HG03575 (cell line): ENCODE measurements at regions not wholly inside any gene's neighbourhood (a gene's known extent, or its start where the extent isn't known, plus 50 kb on each side); places are given as distances from the start of the nearest gene placed in this dataset.

ENCODE experiments used
- ATAC-seq: cut with Tn5 transposase; IDR thresholded peaks from one replicate; pipeline ENCODE4 v1.9.1; 2021; ENCODE audit not compliant: unreplicated experiment, insufficient number of reproducible peaks, low FRiP score; ENCODE audit errors: extremely low read depth

DNA sequence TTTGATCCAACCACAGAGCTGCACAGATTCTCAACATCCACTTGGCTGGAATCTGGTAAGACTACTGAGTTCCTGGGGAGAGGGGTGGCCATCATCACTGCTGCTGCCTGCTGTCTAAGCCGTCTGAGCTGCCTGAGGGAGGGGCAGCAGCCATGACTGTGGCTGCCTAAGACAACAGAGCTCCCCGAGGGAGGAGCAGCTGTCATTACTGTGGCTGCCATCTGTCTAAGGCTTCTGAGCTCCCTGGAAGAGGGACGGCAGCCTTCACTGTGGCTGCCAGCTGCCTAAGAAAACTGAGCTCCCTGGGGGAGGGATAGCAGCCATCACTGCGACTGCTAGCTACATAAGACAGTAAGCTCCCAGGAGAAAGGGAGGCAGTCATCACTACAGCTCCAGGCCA is 584.4 kb downstream of the NR4A2 start:
- no peak for ATAC-seq

DNA sequence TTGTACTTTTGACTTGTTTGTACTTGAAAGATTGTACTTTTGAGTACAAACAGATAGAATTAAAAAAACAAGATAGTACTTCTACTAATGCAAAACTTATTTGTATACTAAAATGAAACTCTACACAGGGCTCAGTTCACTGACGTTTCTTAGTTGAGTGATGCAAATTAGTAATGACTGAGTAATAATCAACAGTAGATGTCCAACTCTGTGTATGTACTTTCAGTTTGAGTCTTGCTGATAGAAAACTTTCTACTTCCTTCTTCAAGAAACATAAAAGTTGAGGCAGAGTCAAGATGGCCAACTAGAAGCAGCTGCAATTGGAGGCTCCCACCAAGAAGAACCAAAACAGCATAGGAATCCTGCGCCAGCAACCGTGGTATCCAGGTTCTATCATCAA is 585.0 kb downstream of the NR4A2 start:
- no peak for ATAC-seq

DNA sequence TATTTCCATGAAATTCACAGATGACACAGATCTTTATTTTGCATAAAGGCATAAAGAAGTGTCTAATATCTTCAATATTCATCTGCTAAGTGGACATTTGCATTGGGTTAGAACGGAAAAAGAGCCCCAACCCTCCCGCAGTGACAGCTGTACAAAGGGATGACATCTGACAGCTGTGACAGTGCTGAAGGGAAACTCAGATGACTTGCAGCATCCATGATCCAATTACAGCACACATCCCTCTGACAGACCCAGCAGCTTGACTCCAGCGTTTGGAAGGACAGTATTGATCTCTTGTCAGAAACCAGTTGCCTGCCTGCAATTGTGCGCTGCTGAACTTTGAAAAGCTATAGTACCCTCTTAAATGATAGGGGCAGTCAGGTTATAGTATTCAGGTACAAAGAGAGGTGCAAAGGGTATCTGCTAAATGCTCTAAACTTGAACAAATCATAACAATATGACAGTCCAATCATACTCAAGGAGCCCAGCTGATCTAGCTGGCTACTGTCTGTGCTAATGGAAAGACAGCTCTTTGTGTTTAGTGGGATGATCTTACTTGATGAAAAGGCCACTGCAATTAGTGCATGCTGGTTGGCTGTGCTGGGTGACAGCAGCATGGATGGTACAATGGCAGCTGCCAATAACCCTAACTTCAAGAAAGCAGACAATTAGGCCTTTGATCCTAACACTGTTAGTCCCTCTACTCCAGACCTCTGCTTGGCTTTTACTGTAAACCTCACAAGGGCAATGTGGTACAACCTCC is 599.2 kb downstream of the NR4A2 start:
- ATAC-seq, result no peak

- no peak for ATAC-seq
These were observed 601.7 kb downstream of the NR4A2 start for GRCh38 chr2:155730804-155731203.

- ATAC-seq, result no peak
These were observed 605.2 kb downstream of the NR4A2 start for GRCh38 chr2:155727187-155727895.

DNA sequence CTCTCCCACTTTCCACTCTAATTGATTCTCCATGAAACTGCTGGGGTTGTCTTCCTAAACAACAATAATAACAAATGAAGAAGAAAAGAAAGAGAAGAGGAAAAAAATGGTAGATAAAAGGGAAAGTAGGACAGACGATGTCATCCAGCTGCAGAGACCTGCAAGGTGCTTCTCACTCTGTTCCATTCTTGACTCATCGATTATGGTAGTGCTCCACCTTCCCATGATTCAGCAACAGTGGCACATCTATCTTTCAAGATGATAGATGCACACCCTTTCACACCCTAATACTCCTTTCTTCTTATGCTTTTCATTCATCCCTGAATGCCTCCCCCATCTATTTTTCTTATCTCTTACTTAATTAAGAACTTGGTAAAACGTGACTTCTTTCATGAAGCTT is 610.2 kb downstream of the NR4A2 start:
- ATAC-seq, result no peak

DNA sequence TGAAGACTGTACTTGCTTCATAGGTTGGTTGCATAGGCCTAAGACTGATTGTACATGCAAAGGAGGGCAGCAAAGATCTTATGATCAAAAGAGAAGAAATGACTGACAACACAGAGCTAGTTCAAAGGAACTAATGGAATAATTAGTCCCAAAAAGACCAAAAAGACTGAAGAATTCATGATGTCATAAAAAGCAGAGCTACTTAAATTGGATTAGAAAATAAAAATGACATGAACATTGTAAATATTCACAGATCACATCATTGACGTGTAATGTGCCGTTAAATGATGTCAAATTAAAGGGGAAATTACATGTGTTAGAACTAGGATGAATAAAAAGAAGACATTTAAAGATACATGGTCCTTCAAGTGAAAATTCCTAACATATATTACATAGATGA is 616.8 kb downstream of the NR4A2 start:
- no peak for ATAC-seq

GRCh38 chr2:155714983-155715382 is 617.5 kb downstream of the NR4A2 start:
- no peak for ATAC-seq

DNA sequence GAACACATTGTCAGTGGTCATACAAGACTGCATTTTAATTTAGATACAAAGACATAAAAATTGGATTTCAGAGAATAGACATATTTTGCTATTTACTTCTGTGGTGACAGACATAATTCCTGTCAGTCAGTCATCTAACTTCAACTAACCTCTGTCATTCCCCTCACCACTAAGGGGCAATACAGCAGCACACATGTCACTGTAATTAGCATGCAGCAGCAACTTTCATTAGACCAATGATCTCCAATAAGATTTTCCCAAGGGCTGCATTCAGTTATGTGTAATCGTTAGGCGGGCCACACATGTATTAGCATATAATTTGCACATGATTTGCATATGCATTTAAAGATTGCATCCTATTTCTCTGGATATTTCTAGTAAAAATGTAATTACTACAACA is 624.5 kb downstream of the NR4A2 start:
- ATAC-seq, result no peak

DNA sequence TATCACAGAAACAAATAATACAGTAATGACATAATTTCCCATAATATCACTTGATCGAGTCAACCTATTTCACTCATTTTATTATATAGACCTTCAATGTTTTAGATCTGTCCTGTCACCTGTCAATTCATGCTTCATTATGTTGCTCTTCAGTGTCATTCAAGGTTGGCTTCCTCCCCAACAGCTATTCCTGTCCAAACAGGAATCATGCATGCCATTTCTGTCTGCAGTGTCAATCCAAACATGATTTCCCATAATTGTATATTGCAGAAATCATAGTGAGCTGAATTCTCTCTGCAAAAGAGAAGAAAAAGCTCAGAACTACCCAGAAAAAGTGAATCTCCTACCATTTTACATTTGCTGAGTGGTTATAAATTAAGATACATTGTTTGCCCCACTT is 628.6 kb downstream of the NR4A2 start:
- ATAC-seq, result no peak

DNA sequence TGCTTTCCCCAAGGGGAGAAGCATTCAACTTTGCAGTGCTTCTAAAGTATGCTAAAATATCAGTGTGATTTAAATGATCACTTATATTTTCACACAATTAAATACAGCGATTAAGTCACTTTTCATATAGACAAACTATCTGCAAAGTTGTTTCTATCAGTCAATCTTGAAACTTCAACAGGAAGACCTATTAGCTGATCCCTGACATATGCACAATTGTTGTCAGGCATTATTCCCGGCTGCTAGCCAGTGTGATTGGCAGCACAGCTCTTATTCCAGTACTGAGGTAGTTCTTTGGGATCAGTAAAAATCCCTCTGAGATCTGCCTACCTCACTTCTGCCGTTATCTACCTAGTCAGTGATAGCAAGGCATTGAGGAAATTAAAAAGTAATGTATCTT is 629.5 kb downstream of the NR4A2 start:
- ATAC-seq, result no peak

- no peak for ATAC-seq
These were observed 630.8 kb downstream of the NR4A2 start for GRCh38 chr2:155701721-155702120.

DNA sequence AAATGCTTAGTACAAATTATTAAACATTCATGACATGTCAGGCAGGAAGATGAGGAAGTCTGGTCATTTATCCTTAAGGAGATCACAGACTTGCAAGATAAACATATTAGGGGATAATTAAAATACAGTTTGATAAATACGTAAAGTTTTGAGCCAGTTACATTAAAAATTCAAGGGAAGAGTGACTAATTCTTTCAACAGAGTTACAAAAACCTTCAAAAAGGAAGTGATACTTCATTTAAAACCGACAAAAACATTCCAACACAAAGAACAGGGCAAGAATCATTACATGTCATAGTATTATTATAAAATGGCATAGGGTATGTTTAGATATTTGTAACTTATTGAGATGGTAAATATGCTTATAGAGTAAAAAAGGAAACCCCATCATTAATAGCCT is 636.0 kb downstream of the NR4A2 start:
- ATAC-seq, result no peak

- ATAC-seq, result no peak
These were observed 637.0 kb downstream of the NR4A2 start for GRCh38 chr2:155695505-155695904.

DNA sequence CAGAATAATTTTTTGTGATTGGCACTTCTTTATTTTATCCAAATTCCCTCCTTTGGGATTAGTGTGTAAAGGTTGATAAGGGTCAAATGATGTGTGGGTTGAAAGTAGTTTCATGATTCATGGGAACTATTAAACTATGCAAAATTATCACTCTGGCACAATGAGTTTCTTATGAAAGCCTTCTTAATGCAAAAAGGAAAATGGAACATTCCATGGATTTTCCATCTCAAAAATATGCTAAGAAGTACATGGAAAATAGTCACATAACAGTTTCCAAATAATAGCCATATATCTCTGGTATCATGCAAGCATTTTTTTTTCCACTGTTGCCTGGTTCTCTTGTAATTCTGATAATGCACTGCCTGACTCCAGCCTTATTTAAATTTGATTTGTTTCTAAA is 639.7 kb downstream of the NR4A2 start:
- ATAC-seq, result no peak

GRCh38 chr2:155692106-155692505 is 640.4 kb downstream of the NR4A2 start:
- no peak for ATAC-seq

DNA sequence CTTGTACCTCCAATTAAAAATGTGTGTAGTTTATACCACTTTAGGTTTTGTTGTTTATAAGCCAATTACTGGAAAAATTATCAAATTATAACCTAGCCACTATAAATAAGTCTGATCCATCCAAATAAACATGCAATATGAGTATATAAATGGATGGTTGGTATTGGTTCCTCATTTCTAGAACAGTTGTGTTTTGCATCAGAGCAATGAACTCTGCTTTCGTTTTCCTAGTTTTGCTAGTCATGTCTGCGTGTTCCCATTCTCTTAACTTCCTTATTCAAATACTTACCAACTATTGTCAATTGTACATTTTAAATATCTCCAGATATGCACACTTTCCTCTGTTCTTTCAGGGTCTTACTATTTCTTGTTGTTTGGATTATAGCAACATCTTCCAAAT is 641.7 kb downstream of the NR4A2 start:
- ATAC-seq, result peak; percentile 78

DNA sequence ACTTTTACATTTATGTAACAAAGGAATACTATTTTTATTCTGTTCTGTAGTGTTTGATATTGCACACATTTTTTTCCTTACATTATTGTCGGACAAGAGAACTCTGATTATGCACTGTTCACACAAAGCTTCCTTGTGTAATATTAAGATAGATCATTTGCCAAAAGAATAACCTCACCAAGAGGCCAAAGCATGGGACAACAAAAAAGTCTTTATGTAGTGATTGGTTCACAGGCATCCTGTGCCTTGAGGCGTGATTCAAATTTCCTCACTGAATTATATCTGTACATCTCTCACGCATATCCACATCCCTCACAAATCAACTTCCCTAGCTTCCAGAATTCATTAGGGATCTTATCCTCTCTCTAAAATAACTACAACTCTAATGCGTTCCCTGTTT is 642.7 kb downstream of the NR4A2 start:
- no peak for ATAC-seq

GRCh38 chr2:155687181-155687580 is 645.3 kb downstream of the NR4A2 start:
- no peak for ATAC-seq

GRCh38 chr2:155679647-155680046 is 652.9 kb downstream of the NR4A2 start:
- ATAC-seq, result no peak

GRCh38 chr2:155675920-155676319 is 656.6 kb downstream of the NR4A2 start:
- no peak for ATAC-seq
